ENCODE measurements at regions not wholly inside any gene's neighbourhood (a gene's known extent, or its start where the extent isn't known, plus 50 kb on each side); places are given as distances from the start of the nearest gene placed in this dataset.

DNA sequence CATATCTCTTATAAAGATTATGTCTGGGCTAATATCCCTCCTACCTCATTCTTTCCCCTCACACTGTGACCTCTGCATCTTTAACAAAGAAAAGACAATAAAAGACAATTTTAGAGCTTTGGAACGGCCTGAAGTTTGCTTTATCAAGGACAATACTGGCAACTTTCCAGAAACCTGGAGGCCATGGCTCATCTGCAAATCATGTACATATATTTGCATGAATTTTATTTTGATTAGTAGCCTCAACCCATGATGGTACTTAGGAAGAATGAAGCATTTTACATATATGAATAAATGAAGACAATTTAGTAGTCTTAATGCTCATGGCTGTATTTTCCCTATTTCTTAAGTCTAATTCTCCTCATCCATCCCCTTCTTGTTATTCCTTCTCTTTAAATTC, 612.2 kb upstream of the CXADR start:
- no peak for DNase-seq (ENCODE audit: low read depth in 2 of 2)

- DNase-seq (ENCODE audit: low read depth in 2 of 2): no peak
These were observed 604.8 kb upstream of the CXADR start for GRCh38 chr21:16908077-16908476.

GRCh38 chr21:16910435-16911165, 602.2 kb upstream of the CXADR start:
- DNase-seq (ENCODE audit: low read depth in 2 of 2): no peak

DNA sequence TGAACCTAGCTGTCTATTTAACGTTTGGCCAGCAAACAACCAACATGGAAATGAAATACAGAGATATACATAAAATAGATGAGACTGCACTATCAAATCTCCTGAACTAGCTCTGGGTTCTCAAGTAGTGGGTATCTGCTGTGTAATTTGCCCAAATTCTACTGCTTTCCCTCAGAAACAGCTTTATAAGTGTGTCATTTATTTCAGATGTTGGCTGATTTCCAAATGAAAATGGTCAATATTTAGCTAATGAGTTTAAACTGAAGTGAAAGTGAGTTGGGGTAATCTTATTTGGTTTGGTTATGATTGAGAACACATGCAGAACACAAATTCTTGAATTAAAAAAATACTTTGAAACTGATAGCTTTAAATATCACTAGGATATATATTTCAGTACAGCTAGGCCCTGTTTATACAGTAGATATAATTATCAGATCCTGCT, 601.7 kb upstream of the CXADR start:
- DNase-seq (ENCODE audit: low read depth in 2 of 2): no peak

- DNase-seq (ENCODE audit: low read depth in 2 of 2): no peak
These were observed 600.8 kb upstream of the CXADR start for GRCh38 chr21:16912075-16912474.

- no peak for DNase-seq (ENCODE audit: low read depth in 2 of 2)
These were observed 599.8 kb upstream of the CXADR start for GRCh38 chr21:16913010-16913409.

DNA sequence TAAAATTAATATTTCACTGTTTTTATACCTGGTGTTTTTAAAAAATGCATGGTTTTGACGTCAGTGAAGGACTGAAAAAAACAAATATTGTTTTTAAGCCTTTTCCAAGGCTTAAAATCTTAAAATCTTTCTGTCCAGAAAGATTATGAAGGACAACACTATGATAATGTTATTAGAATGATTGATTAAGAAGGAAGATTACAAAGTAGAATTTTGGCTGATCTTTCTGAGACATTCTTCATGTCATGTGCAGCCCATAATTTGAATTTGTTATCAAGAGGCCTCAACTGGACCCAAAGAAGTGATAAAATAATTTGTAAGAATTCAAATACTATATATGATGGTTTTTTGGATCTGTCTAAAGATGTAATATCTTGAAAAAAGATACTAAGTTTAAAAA, 584.4 kb upstream of the CXADR start:
- DNase-seq (ENCODE audit: low read depth in 2 of 2): no peak

- DNase-seq (ENCODE audit: low read depth in 2 of 2): no peak
These were observed 580.5 kb upstream of the CXADR start for GRCh38 chr21:16932314-16932713.

GRCh38 chr21:16942703-16943102, 570.1 kb upstream of the CXADR start:
- no peak for DNase-seq (ENCODE audit: low read depth in 2 of 2)

GRCh38 chr21:16943231-16943630, 569.6 kb upstream of the CXADR start:
- no peak for DNase-seq (ENCODE audit: low read depth in 2 of 2)

DNA sequence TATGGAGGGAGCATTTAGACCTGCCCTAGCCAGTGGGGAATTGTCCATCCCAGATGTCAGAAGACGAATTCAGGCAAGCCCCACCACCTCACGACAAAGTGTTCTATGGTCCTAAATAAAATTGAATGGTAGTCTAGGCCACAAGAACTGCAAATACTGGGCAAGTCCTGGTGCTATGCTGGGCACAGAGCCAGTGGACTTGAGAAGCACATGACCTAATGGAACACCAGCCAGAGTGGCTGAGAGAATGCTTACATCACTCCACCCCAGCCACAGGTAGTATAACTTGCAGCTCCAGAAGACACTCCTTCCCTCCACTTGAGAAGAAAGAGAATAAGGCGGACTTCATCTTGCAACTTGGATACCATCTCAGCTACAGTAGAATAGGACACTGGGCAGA, 567.3 kb upstream of the CXADR start:
- DNase-seq (ENCODE audit: low read depth in 2 of 2): no peak

DNA sequence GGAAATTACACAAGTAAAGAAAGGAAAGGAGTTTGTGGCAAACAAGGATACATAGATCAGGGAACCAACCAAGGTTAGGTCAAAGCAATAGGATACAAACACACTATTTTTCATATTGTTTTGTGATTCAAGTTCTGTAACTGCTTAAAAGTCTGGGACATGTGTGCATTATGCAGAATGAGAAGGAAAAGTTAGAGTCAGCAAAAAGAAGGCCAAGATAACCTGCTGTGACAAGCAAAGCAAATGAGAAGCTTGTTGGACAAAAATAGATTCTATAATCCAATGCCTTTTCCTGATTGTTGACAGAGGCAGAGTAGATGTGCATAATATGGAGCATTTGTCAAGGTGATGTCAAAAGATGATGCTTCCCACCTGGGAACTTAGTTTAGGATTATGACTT, 556.0 kb upstream of the CXADR start:
- DNase-seq (ENCODE audit: low read depth in 2 of 2): no peak

- DNase-seq (ENCODE audit: low read depth in 2 of 2): no peak
These were observed 547.4 kb upstream of the CXADR start for GRCh38 chr21:16965424-16965823.

- DNase-seq (ENCODE audit: low read depth in 2 of 2): no peak
These were observed 544.4 kb upstream of the CXADR start for GRCh38 chr21:16968436-16968835.

- no peak for DNase-seq (ENCODE audit: low read depth in 2 of 2)
These were observed 543.2 kb upstream of the CXADR start for GRCh38 chr21:16969636-16970035.

DNA sequence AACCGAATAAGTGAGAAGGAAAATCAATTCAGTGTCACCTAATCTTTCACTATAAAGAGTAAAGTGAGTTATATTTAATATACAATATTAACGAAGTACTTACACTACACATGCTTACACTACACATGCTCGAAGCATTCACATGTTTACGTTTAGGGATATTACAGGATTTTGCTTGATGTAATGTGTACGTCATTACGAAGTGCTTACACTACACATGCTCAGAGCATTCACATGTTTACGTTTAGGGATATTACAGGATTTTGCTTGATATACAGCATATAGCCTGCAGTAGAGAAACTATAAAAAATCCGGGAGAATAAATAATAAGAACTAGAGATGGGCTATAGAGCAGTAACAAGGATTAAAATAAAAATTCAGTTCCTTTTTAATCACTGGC, 538.8 kb upstream of the CXADR start:
- no peak for DNase-seq (ENCODE audit: low read depth in 2 of 2)

DNA sequence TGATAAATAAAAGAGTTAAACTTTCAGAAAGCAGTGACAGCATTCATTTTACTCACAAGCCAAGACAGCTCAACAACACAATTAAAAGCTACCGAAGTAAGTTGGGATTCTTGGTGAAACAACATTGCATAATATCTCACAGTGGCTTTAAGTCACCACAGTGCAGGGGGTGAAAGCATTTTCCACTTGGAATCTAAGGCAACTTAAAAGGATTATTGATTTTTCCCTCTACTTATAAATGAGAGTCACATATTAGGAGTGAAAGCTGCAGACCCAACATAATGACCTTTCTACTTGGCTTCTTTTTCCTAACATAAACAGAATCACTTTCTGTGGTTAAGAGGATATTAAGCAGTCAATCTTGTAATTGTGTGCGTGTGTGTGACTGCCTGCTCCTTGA, 536.6 kb upstream of the CXADR start:
- no peak for DNase-seq (ENCODE audit: low read depth in 2 of 2)

DNA sequence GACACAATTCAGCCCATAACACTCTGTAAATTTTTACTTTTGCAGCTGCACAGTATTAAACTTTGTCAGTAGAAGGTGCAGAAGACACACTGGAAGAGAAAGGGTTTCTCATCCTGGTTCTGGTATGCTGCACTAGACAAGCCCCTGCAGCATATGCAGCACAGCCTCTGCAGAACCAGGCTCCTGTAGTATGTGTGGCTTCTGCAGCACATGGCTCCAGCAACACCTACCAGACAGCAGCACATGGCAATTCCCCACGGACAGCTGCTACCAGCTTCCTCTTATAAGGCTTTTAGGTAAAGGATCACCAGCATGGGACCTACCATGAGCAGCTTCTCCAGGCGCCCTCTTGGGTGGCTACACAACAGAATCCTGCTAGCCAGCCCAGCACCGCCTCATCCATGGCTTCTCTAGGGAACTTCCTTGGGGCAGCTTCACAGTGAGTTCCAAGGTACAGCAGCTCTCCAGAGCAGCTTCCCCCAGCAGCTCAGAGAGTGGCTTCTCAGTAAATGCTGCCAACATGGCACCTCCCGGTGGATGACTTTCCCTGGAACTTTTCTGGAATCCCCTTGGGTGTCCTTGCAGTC, 534.4 kb upstream of the CXADR start:
- no peak for DNase-seq (ENCODE audit: low read depth in 2 of 2)

DNA sequence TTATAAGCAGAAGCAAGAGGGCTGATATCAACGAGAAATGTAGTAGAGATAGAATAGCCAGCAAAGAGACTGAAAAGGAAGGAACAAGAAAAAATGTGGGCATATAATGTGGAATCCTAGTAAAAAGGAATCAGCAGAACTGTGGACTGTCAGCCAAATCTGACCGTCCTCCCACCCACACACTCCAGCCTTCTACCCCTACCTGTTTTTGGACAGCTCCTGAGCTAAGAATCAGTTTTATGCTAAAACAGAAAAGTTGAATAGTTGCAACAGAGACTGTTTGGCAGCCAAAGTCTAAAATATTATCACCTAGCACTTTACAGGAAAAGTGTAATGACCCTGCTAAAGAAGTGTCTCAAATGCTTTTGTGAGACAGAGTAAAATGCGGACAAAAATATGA, 533.3 kb upstream of the CXADR start:
- no peak for DNase-seq (ENCODE audit: low read depth in 2 of 2)

DNA sequence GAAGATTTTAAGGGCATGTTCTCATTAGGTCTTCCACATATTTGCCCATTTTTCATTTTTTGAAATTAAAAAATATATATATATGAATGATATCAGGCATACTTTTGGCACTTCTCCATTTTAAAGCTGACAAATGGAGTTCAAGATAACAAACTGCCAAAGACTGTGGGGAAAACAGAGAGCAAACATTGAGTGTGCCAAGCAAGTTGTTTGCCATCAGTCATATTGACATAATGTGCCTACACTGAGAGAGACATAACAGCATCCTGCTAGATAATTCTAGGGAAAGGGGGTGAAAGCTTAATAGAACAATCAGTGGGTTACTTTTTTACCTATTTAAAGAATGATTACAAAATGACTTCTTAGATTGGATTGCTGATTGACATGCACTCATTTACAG, 529.4 kb upstream of the CXADR start:
- no peak for DNase-seq (ENCODE audit: low read depth in 2 of 2)

DNA sequence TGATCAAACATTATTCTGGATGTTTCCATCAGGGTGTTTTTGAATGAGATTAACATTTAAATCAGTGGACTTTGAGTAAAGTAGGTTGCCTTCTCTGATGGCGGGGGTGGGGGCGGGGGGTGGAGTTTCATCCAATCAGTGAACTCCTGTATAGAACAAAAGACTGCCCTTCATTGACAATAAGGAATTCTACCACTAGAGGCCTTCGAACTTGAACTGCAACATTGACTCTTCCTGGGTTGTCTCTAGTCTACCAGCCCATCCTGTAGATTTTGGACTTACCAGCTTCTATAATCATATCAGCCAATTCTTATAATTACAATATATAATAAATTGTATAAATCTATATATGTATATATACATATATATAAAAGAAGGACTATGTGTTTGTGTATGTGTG, 520.4 kb upstream of the CXADR start:
- DNase-seq (ENCODE audit: low read depth in 2 of 2): no peak

DNA sequence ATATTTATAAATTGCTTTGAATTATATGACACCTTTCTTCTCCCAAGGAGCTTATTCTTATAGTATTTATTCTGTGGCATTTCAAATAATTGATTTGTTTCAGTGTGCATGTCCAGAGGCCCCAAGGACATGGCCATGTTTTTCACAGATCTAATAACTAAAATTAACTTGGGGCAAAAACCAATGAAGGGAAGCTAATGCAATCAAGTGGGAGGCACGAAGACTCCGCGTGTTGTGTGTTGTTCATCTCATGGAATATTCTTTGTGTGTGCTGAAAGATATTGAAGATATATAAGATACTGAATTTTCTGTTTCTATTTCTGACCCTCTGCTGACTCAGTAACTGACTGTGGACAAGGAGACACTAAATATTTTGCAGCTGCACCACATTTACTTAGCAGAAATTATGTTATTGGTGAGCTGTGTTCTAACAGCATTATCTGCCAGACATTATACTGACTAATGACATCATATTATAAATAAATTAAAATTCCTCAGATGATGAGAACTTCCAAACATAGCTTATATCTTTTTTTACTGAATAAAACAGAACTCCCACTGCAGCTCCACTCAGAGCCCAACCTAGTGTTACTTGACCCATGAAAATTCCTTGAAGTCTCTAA, 519.3 kb upstream of the CXADR start:
- no peak for DNase-seq (ENCODE audit: low read depth in 2 of 2)

GRCh38 chr21:17002594-17003257, 510.1 kb upstream of the CXADR start:
- no peak for DNase-seq (ENCODE audit: low read depth in 2 of 2)
